Gastrocnemius medialis (tissue), 4 donors: ENCODE measurements at regions not wholly inside any gene's neighbourhood (a gene's known extent, or its start where the extent isn't known, plus 50 kb on each side); places are given as distances from the start of the nearest gene placed in this dataset.

ENCODE experiments used
- ATAC-seq, 2 donors: fragments of 150-250 bp; one replicate each; pipeline ENCODE4 v1.9.1; 2016
- DNase-seq, 2 donors: peaks; one replicate each; pipeline ENCODE4 v3.0.0-alpha.2; 2019
- H3K27ac ChIP-seq, 4 donors: fragments of 200-600 bp; sonication (generic); 1 replicate in 1 of 4; 2 replicates in 3 of 4; pipeline ENCODE4 v1.5.1; 2016 to 2018; ENCODE audit warnings: mild to moderate bottlenecking in 2 of 4, moderate library complexity in 1 of 4
- H3K27me3 ChIP-seq, 3 donors: fragments of 200-600 bp; sonication (generic) in 2 of 3; 1 replicate in 1 of 3; 2 replicates in 2 of 3; pipeline versions ENCODE4 v1.5.1 to v1.6.0; 2016 to 2019; ENCODE audit warnings: mild to moderate bottlenecking in 1 of 3, moderate library complexity in 1 of 3
- H3K36me3 ChIP-seq, 2 donors: fragments of 200-600 bp; sonication (generic) in 1 of 2; one replicate each; pipeline ENCODE4 v1.5.1; 2017 to 2018
- H3K4me1 ChIP-seq, 2 donors: fragments of 200-600 bp; sonication (generic) in 1 of 2; one replicate each; pipeline ENCODE4 v1.5.1; 2016 to 2017; ENCODE audit warnings: mild to moderate bottlenecking in 2 of 2
- H3K4me3 ChIP-seq, 4 donors: fragments of 200-600 bp; sonication (generic) in 3 of 4; 1 replicate in 1 of 4; 2 replicates in 3 of 4; pipeline ENCODE4 v1.5.1; 2016 to 2019; ENCODE audit warnings: mild to moderate bottlenecking in 2 of 4
- H3K9me3 ChIP-seq, 3 donors: fragments of 200-600 bp; sonication (generic) in 2 of 3; 1 replicate in 1 of 3; 2 replicates in 2 of 3; pipeline ENCODE4 v1.5.1; 2016 to 2019
- POLR2A ChIP-seq, 2 donors: fragments of 450-650 bp; IDR thresholded peaks; one replicate each; pipeline ENCODE4 v1.6.1; 2017; ENCODE audit warnings: antibody characterized with exemption in 2 of 2, mild to moderate bottlenecking in 2 of 2, moderate library complexity in 2 of 2
- in situ Hi-C, 4 donors: fragments of 200-750 bp; cut with MboI; loops; one replicate each; pipeline versions ENCODE4 v1.15.0 to v1.8.0; 2017; ENCODE audit warnings: low sequenced_read_pairs in 4 of 4
- intact Hi-C: fragments of 100-400 bp; cut with DNase I; formaldehyde crosslinking; loops from one replicate; pipeline ENCODE4 v1.15.1; 2023; ENCODE audit warnings: low total_unique reads
- TF ChIP-seq, protein P1 (sequence below), 5 experiments: fragments of 450-650 bp in 3 of 5; fragments of 200-600 bp in 2 of 5; sonication (generic) in 2 of 5; IDR thresholded peaks in 4 of 5; conservative IDR thresholded peaks in 1 of 5; 1 replicate in 4 of 5; 2 replicates in 1 of 5; pipeline ENCODE4 v1.5.1; 2016 to 2019; ENCODE audit warnings: antibody characterized with exemption in 5 of 5, mild to moderate bottlenecking in 3 of 5, moderate library complexity in 3 of 5

- Histone ChIP-seq H3K36me3 (no peaks in the 10 kb centered on the region), H3K4me1 (peaks cover 0 to 5% of the 10 kb centered on the region in 2 donors), H3K27ac (no peak overlapping the region), H3K9me3 (no peaks in the 10 kb centered on the region), H3K4me3 (no peak overlapping the region), H3K27me3 (no peaks in the 10 kb centered on the region)
- ATAC-seq (no peak), DNase-seq (no peak)
- intact Hi-C loops, result no loop called here
- no peak for TF ChIP-seq POLR2A (IDR thresholded peaks at IDR 0.05)
- TF ChIP-seq, protein P1, sequence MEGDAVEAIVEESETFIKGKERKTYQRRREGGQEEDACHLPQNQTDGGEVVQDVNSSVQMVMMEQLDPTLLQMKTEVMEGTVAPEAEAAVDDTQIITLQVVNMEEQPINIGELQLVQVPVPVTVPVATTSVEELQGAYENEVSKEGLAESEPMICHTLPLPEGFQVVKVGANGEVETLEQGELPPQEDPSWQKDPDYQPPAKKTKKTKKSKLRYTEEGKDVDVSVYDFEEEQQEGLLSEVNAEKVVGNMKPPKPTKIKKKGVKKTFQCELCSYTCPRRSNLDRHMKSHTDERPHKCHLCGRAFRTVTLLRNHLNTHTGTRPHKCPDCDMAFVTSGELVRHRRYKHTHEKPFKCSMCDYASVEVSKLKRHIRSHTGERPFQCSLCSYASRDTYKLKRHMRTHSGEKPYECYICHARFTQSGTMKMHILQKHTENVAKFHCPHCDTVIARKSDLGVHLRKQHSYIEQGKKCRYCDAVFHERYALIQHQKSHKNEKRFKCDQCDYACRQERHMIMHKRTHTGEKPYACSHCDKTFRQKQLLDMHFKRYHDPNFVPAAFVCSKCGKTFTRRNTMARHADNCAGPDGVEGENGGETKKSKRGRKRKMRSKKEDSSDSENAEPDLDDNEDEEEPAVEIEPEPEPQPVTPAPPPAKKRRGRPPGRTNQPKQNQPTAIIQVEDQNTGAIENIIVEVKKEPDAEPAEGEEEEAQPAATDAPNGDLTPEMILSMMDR (IDR thresholded peaks at IDR 0.05 in 4 of 5, conservative IDR thresholded peaks at IDR 0.05 in 1 of 5), result no peak
- in situ Hi-C loops, result no loop called here
Measured at GRCh38 chr5:67969176-67969575, 246.4 kb upstream of the PIK3R1 start.

- Histone ChIP-seq H3K4me3 (no peak overlapping the region), H3K27ac (no peak overlapping the region), H3K9me3 (no peaks in the 10 kb centered on the region), H3K27me3 (no peaks in the 10 kb centered on the region), H3K4me1 (peaks cover 0 to 5% of the 10 kb centered on the region in 2 donors), H3K36me3 (no peaks in the 10 kb centered on the region)
- in situ Hi-C loops (no loop called here), intact Hi-C loops (no loop called here)
- TF ChIP-seq, protein P1 (IDR thresholded peaks at IDR 0.05 in 4 of 5, conservative IDR thresholded peaks at IDR 0.05 in 1 of 5), result no peak
- no peak for TF ChIP-seq POLR2A (IDR thresholded peaks at IDR 0.05)
- ATAC-seq, result no peak
- no peak for DNase-seq
Measured at GRCh38 chr5:67966712-67967111, 248.8 kb upstream of the PIK3R1 start.

- intact Hi-C loops, result no loop called here
- Histone ChIP-seq H3K9me3 (no peaks in the 10 kb centered on the region), H3K36me3 (no peaks in the 10 kb centered on the region), H3K27me3 (no peaks in the 10 kb centered on the region), H3K27ac (no peak overlapping the region), H3K4me3 (no peak overlapping the region), H3K4me1 (no peaks in the 10 kb centered on the region)
- no peak for DNase-seq
- in situ Hi-C loops, result no loop called here
- no peak for ATAC-seq
- no peak for TF ChIP-seq POLR2A (IDR thresholded peaks at IDR 0.05)
- TF ChIP-seq, protein P1 (IDR thresholded peaks at IDR 0.05 in 4 of 5, conservative IDR thresholded peaks at IDR 0.05 in 1 of 5), result no peak
Measured at GRCh38 chr5:67964619-67965018, 250.9 kb upstream of the PIK3R1 start.

DNA sequence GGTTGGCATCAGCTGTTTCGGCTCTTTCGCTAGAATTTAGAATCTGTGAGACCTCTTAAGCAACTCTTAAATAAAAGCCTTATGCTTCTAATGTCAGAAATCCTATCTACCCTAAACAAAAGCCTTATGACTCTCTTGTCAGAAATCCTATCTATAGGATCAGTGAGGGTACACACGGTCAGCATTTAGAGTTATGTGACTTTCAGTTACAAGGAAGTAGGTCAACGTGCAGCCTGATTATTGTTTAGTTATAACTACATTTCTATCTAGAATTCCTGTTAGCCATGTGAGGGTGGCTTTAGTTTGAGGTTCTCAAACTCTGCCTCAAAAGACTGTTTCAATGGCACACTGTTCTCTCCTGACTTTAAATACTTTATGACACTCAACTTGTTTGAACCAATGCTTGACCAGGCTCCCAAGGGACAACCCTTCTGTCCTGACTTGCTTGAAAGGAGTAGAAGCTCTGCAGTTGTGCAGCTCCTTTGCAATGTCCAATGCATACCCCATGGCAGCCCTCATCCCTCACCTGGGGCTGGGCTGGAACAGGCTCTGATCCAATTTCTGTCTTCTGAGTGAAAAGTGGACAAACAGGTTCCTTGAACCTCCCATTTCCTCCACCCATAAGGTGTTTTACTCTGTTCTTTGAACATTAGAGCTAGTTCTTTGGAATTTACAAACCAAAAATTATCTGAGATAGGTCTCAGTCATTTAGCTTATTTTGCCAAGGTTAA is 251.6 kb upstream of the PIK3R1 start:
- Histone ChIP-seq H3K27ac (no peak overlapping the region), H3K36me3 (no peaks in the 10 kb centered on the region), H3K4me1 (no peaks in the 10 kb centered on the region), H3K4me3 (no peak overlapping the region), H3K27me3 (no peaks in the 10 kb centered on the region), H3K9me3 (no peaks in the 10 kb centered on the region)
- no peak for DNase-seq
- TF ChIP-seq, protein P1 (IDR thresholded peaks at IDR 0.05 in 4 of 5, conservative IDR thresholded peaks at IDR 0.05 in 1 of 5), result no peak
- no peak for TF ChIP-seq POLR2A (IDR thresholded peaks at IDR 0.05)
- ATAC-seq, result no peak
- intact Hi-C loops (no loop called here), in situ Hi-C loops (no loop called here)

GRCh38 chr5:67960939-67961338 is 254.6 kb upstream of the PIK3R1 start:
- TF ChIP-seq POLR2A (IDR thresholded peaks at IDR 0.05), result no peak
- TF ChIP-seq, protein P1 (IDR thresholded peaks at IDR 0.05 in 4 of 5, conservative IDR thresholded peaks at IDR 0.05 in 1 of 5), result no peak
- in situ Hi-C loops, result no loop called here
- no peak for ATAC-seq
- no peaks in the 10 kb centered on the region for H3K36me3 ChIP-seq
- H3K9me3 ChIP-seq, result no peaks in the 10 kb centered on the region
- no peaks in the 10 kb centered on the region for H3K4me1 ChIP-seq
- no peak overlapping the region for H3K4me3 ChIP-seq
- H3K27ac ChIP-seq, result no peak overlapping the region
- no peaks in the 10 kb centered on the region for H3K27me3 ChIP-seq
- intact Hi-C loops, result no loop called here
- DNase-seq, result no peak
